H9 (cell line): ENCODE measurements at regions not wholly inside any gene's neighbourhood (a gene's known extent, or its start where the extent isn't known, plus 50 kb on each side); places are given as distances from the start of the nearest gene placed in this dataset.

Experiments used
- DNase-seq: peaks from one replicate; pipeline ENCODE4 v3.0.0-alpha.2; 2017
- H2AFZ ChIP-seq: one replicate; pipeline ENCODE4 v1.6.1; 2013; ENCODE audit warnings: mild to moderate bottlenecking, low read length, control low read depth, moderate library complexity
- H2AK5ac ChIP-seq: 2 replicates; pipeline ENCODE4 v1.6.1; 2013; ENCODE audit warnings: low read length, control low read depth, mixed read lengths; ENCODE audit not compliant: insufficient read length
- H2BK120ac ChIP-seq: one replicate; pipeline ENCODE4 v1.6.1; 2013; ENCODE audit warnings: low read depth, mild to moderate bottlenecking, low read length, control low read depth, inconsistent platforms; ENCODE audit not compliant: poor library complexity, severe bottlenecking
- H2BK12ac ChIP-seq: 2 replicates; pipeline ENCODE4 v1.6.1; 2013; ENCODE audit warnings: low read length, control low read depth, mixed read lengths, low read depth; ENCODE audit not compliant: insufficient read length
- H2BK15ac ChIP-seq: 2 replicates; pipeline ENCODE4 v1.6.1; 2013; ENCODE audit warnings: low read depth, low read length, control low read depth
- H2BK20ac ChIP-seq: one replicate; pipeline ENCODE4 v1.6.1; 2013; ENCODE audit warnings: low read depth, mild to moderate bottlenecking, low read length, control low read depth, inconsistent platforms; ENCODE audit not compliant: poor library complexity, severe bottlenecking
- H2BK5ac ChIP-seq: 2 replicates; pipeline ENCODE4 v1.6.1; 2013; ENCODE audit warnings: low read length, control low read depth, mixed read lengths; ENCODE audit not compliant: insufficient read length
- H3K14ac ChIP-seq: 2 replicates; pipeline ENCODE4 v1.6.1; 2013; ENCODE audit warnings: low read length, control low read depth; ENCODE audit not compliant: insufficient read depth
- H3K18ac ChIP-seq: 2 replicates; pipeline ENCODE4 v1.6.1; 2013; ENCODE audit warnings: low read depth, mild to moderate bottlenecking, mixed read lengths, low read length, control low read depth; ENCODE audit not compliant: insufficient read length
- H3K23ac ChIP-seq: 2 replicates; pipeline ENCODE4 v1.6.1; 2013; ENCODE audit warnings: low read length, control low read depth, mixed read lengths, low read depth; ENCODE audit not compliant: insufficient read length
- H3K23me2 ChIP-seq: 2 replicates; pipeline ENCODE4 v1.6.1; 2013; ENCODE audit warnings: low read depth, mild to moderate bottlenecking, mixed read lengths, low read length, control low read depth; ENCODE audit not compliant: insufficient read length, poor library complexity, severe bottlenecking
- H3K27ac ChIP-seq: 2 replicates; pipeline ENCODE4 v1.5.1; 2013; ENCODE audit warnings: low read length, control low read depth, mixed read lengths, low read depth; ENCODE audit not compliant: insufficient read length
- H3K27me3 ChIP-seq: 2 replicates; pipeline ENCODE4 v1.6.1; 2013; ENCODE audit warnings: low read length, control low read depth, inconsistent platforms; ENCODE audit not compliant: insufficient read depth
- H3K4ac ChIP-seq: 2 replicates; pipeline ENCODE4 v1.6.1; 2013; ENCODE audit warnings: low read depth, mild to moderate bottlenecking, control low read depth, inconsistent platforms, low read length, moderate library complexity
- H3K4me1 ChIP-seq: 2 replicates; pipeline ENCODE4 v1.6.1; 2013; ENCODE audit warnings: low read length, control low read depth, inconsistent platforms; ENCODE audit not compliant: insufficient read depth
- H3K4me2 ChIP-seq: 2 replicates; pipeline ENCODE4 v1.6.1; 2013; ENCODE audit warnings: low read length, control low read depth, mixed read lengths; ENCODE audit not compliant: insufficient read length, insufficient read depth
- H3K56ac ChIP-seq: 2 replicates; pipeline ENCODE4 v1.6.1; 2013; ENCODE audit warnings: low read depth, mild to moderate bottlenecking, mixed read lengths, low read length, control low read depth; ENCODE audit not compliant: insufficient read length
- H3K79me1 ChIP-seq: 2 replicates; pipeline ENCODE4 v1.6.1; 2013; ENCODE audit warnings: low read depth, mild to moderate bottlenecking, moderate library complexity, low read length, control low read depth, inconsistent platforms; ENCODE audit not compliant: insufficient read depth, poor library complexity, severe bottlenecking
- H3K79me2 ChIP-seq: 2 replicates; pipeline ENCODE4 v1.6.1; 2013; ENCODE audit warnings: low read length, control low read depth, inconsistent platforms; ENCODE audit not compliant: insufficient read depth
- H3K9ac ChIP-seq: 2 replicates; pipeline ENCODE4 v1.6.1; 2013; ENCODE audit warnings: low read length, control low read depth, mixed read lengths; ENCODE audit not compliant: insufficient read length; ENCODE audit errors: extremely low read depth
- H3K9me3 ChIP-seq: one replicate; pipeline ENCODE4 v1.6.1; 2013; ENCODE audit warnings: low read depth, low read length, inconsistent platforms; ENCODE audit not compliant: control insufficient read depth
- H3T11ph ChIP-seq: one replicate; pipeline ENCODE4 v1.6.1; 2013; ENCODE audit warnings: mild to moderate bottlenecking, low read length, control low read depth, inconsistent platforms
- H4K20me1 ChIP-seq: one replicate; pipeline ENCODE4 v1.6.1; 2013; ENCODE audit not compliant: control insufficient read depth, insufficient read length, insufficient read depth
- H4K5ac ChIP-seq: 2 replicates; pipeline ENCODE4 v1.6.1; 2013; ENCODE audit warnings: low read depth, mild to moderate bottlenecking, mixed read lengths, low read length, control low read depth; ENCODE audit not compliant: insufficient read length
- H4K8ac ChIP-seq: replicated peaks from 2 replicates; pipeline ENCODE4 v1.6.1; 2013; ENCODE audit warnings: low read length, control low read depth, mixed read lengths, low read depth; ENCODE audit not compliant: insufficient read length
- H4K91ac ChIP-seq: 2 replicates; pipeline ENCODE4 v1.6.1; 2013; ENCODE audit warnings: low read depth, mild to moderate bottlenecking, moderate library complexity, mixed read lengths, low read length, control low read depth; ENCODE audit not compliant: insufficient read length
- H3K27ac Mint-ChIP-seq, 3 experiments: 2 replicates in 2 of 3; 3 replicates in 1 of 3; pipeline ENCODE4 v1.8.0; 2020 to 2021; ENCODE audit warnings: mixed read lengths in 3 of 3, mild to moderate bottlenecking in 1 of 3, moderate library complexity in 1 of 3
- H3K27me3 Mint-ChIP-seq: 2 replicates; pipeline ENCODE4 v1.8.0; 2021; ENCODE audit warnings: low read depth, mild to moderate bottlenecking, moderate library complexity, mixed read lengths
- H3K36me3 Mint-ChIP-seq, 3 experiments: 2 replicates in 2 of 3; 3 replicates in 1 of 3; pipeline ENCODE4 v1.8.0; 2020 to 2021; ENCODE audit warnings: low read depth in 3 of 3, mixed read lengths in 3 of 3; ENCODE audit not compliant: insufficient read depth in 1 of 3
- H3K4me1 Mint-ChIP-seq, 2 experiments: 2 replicates each; pipeline ENCODE4 v1.8.0; 2020; ENCODE audit warnings: mixed read lengths in 2 of 2
- H3K4me3 Mint-ChIP-seq, 2 experiments: 2 replicates in 1 of 2; 3 replicates in 1 of 2; pipeline ENCODE4 v1.8.0; 2020 to 2021; ENCODE audit warnings: mild to moderate bottlenecking in 2 of 2, mixed read lengths in 2 of 2, moderate library complexity in 1 of 2
- H3K9me3 Mint-ChIP-seq, 2 experiments: 2 replicates in 1 of 2; 3 replicates in 1 of 2; pipeline ENCODE4 v1.8.0; 2020; ENCODE audit warnings: mild to moderate bottlenecking in 2 of 2, mixed read lengths in 2 of 2, moderate library complexity in 1 of 2
- CTCF ChIP-seq: fragments of 200-600 bp; sonication (generic); conservative IDR thresholded peaks from 3 replicates; pipeline ENCODE4 v1.8.0; 2021; ENCODE audit warnings: antibody characterized with exemption, mild to moderate bottlenecking
- WGBS: extraction: QIAGEN DNeasy Blood & Tissue Kit; methylation state at CpG from one replicate; pipeline ENCODE4 v1.1.7; 2013; ENCODE audit warnings: missing lambda C conversion rate, low lambda C conversion rate, mixed read lengths; ENCODE audit not compliant: insufficient read length; ENCODE audit errors: extremely low coverage; 5-methylcytosine and 5-hydroxymethylcytosine counted together

DNA sequence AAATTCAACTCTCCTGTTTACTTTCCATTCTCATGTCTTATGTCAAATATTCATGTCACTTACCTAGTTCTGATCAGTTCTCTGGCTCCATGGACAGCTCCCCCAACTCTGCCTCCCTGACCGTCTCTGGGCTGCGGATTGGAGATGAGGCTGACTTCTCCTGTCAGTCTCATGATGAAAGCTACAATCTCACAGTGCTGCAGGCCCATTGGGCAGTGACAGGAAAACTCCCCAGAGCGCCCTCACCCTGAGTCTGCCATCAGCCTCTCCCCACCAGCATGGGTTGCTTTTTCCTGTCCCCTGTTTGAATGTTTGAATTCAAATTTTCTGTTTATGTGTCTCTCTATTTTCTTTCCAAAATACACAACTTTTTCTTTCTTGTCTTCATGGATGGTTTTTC, 63.8 kb upstream of the TOP3B start:
- no peak overlapping the region for H3K27ac ChIP-seq

More for the DNA sequence above, 63.8 kb upstream of the TOP3B start:
- H3K23me2 ChIP-seq, result no peaks in the 10 kb centered on the region
- no peak overlapping the region for H2AK5ac ChIP-seq
- H4K20me1 ChIP-seq, result no peaks in the 10 kb centered on the region
- H2BK120ac ChIP-seq, result no peak overlapping the region
- H3K27ac Mint-ChIP-seq, result no peak overlapping the region; a peak in 1 of 7 replicates
- H2BK5ac ChIP-seq, result no peak overlapping the region
- no peak overlapping the region for H4K91ac ChIP-seq
- H4K8ac ChIP-seq, result no peak overlapping the region
- no peaks in the 10 kb centered on the region for H3K79me2 ChIP-seq
- no peaks in the 10 kb centered on the region for H3K79me1 ChIP-seq
- no peak overlapping the region for H3K4me3 Mint-ChIP-seq
- no peak overlapping the region for H3K14ac ChIP-seq
- no peak for DNase-seq
- no peaks in the 10 kb centered on the region for H3K9me3 Mint-ChIP-seq
- no peak overlapping the region for H3K56ac ChIP-seq
- H4K5ac ChIP-seq, result no peak overlapping the region
- no peak overlapping the region for H3K23ac ChIP-seq
- peaks cover 46% of the 10 kb centered on the region; the same call in 1 of the 2 replicates for H3K27me3 ChIP-seq
- WGBS, result no CpG with 5 or more reads among the region's 3 CpGs
- no peak overlapping the region for H3K4ac ChIP-seq
- H3K18ac ChIP-seq, result no peak overlapping the region
- H3K36me3 Mint-ChIP-seq, result no peaks in the 10 kb centered on the region
- no peak overlapping the region for H3K4me2 ChIP-seq
- no peaks in the 10 kb centered on the region for H3K4me1 Mint-ChIP-seq
- H2BK15ac ChIP-seq, result no peak overlapping the region
- no peak overlapping the region for H3K9ac ChIP-seq
- H3K9me3 ChIP-seq, result no peaks in the 10 kb centered on the region
- H2BK20ac ChIP-seq, result no peak overlapping the region
- H3K4me1 ChIP-seq, result no peaks in the 10 kb centered on the region
- no peak for TF ChIP-seq CTCF
- no peak overlapping the region for H3T11ph ChIP-seq
- H3K27me3 Mint-ChIP-seq, result peaks cover 82% of the 10 kb centered on the region
- no peak overlapping the region for H2AFZ ChIP-seq
- H2BK12ac ChIP-seq, result no peak overlapping the region
